ENCODE measurements at regions not wholly inside any gene's neighbourhood (a gene's known extent, or its start where the extent isn't known, plus 50 kb on each side); places are given as distances from the start of the nearest gene placed in this dataset.

GRCh38 chr13:82036602-82037001 lies 1695.7 kb upstream of the SPRY2 start:
- POLR2A ChIA-PET (ENCODE audit: unreplicated experiment), result no interaction called here
- ATAC-seq (no peak), DNase-seq (no peak)

GRCh38 chr13:82011355-82011754 lies 1670.4 kb upstream of the SPRY2 start:
- intact Hi-C loops (cut with micrococcal nuclease), result no loop called here
- ATAC-seq, result no peak
- TF ChIP-seq EZH2phosphoT487 (IDR thresholded peaks at IDR 0.05; ENCODE audit: borderline replicate concordance, low read length) (no peak), EZH2 (IDR thresholded peaks at IDR 0.05; ENCODE audit: low read length, unreplicated experiment) (no peak), CTCF (conservative IDR thresholded peaks at IDR 0.05; ENCODE audit: low read depth, low read length) (no peak)

More at GRCh38 chr13:82036602-82037001, 1695.7 kb upstream of the SPRY2 start:
- no peaks in the 10 kb centered on the region for H3F3A ChIP-seq (ENCODE audit: low read length, unreplicated experiment)
- H3K36me3 ChIP-seq (ENCODE audit: low read depth, low read length), result no peaks in the 10 kb centered on the region
- no peaks in the 10 kb centered on the region for H3K27me3 ChIP-seq (ENCODE audit: low read length)
- no peaks in the 10 kb centered on the region for H3K4me1 ChIP-seq (ENCODE audit: insufficient read depth, low read length)
- H3K9me3 ChIP-seq (ENCODE audit: low read length), result no peaks in the 10 kb centered on the region
- BruUV-seq (replicated peaks), result no TSS peak
- H3K9me2 ChIP-seq (replicated peaks; ENCODE audit: low read length), result no peaks in the 10 kb centered on the region
- CTCF ChIA-PET, result no interaction called here
- no peaks in the 10 kb centered on the region for H4K20me1 ChIP-seq (ENCODE audit: low read length)
- no peaks in the 10 kb centered on the region for H3K79me2 ChIP-seq (ENCODE audit: low read length)
- no peak overlapping the region for H3K4me2 ChIP-seq (ENCODE audit: low read length)
- H2AFZ ChIP-seq (ENCODE audit: low read length), result no peak overlapping the region
- H3K9ac ChIP-seq (ENCODE audit: low read length), result no peak overlapping the region
- no peak overlapping the region for H3K4me3 ChIP-seq (ENCODE audit: low read length)
- intact Hi-C loops (cut with micrococcal nuclease), result no loop called here
- H3K27ac ChIP-seq (ENCODE audit: low read length), result no peak overlapping the region
- TF ChIP-seq EZH2phosphoT487 (IDR thresholded peaks at IDR 0.05; ENCODE audit: borderline replicate concordance, low read length) (no peak), CTCF (conservative IDR thresholded peaks at IDR 0.05; ENCODE audit: low read depth, low read length) (no peak), EZH2 (IDR thresholded peaks at IDR 0.05; ENCODE audit: low read length, unreplicated experiment) (no peak)

GRCh38 chr13:82010780-82011179 lies 1669.9 kb upstream of the SPRY2 start:
- ATAC-seq, result peak; percentile 94
- ChIA-PET CTCF (no interaction called here), POLR2A (ENCODE audit: unreplicated experiment) (no interaction called here)
- no peaks in the 10 kb centered on the region for H3K4me1 ChIP-seq (ENCODE audit: insufficient read depth, low read length)
- no peaks in the 10 kb centered on the region for H3F3A ChIP-seq (ENCODE audit: low read length, unreplicated experiment)
- no peaks in the 10 kb centered on the region for H3K9me2 ChIP-seq (replicated peaks; ENCODE audit: low read length)
- no TSS peak for BruUV-seq (replicated peaks)
- TF ChIP-seq EZH2phosphoT487 (IDR thresholded peaks at IDR 0.05; ENCODE audit: borderline replicate concordance, low read length) (no peak), CTCF (conservative IDR thresholded peaks at IDR 0.05; ENCODE audit: low read depth, low read length) (no peak), EZH2 (IDR thresholded peaks at IDR 0.05; ENCODE audit: low read length, unreplicated experiment) (no peak)
- no peak overlapping the region for H3K4me3 ChIP-seq (ENCODE audit: low read length)
- no peaks in the 10 kb centered on the region for H3K79me2 ChIP-seq (ENCODE audit: low read length)
- no peak overlapping the region for H2AFZ ChIP-seq (ENCODE audit: low read length)
- intact Hi-C loops (cut with micrococcal nuclease), result no loop called here
- peak; percentile 20 for DNase-seq
- no peak overlapping the region for H3K27ac ChIP-seq (ENCODE audit: low read length)
- H4K20me1 ChIP-seq (ENCODE audit: low read length), result no peaks in the 10 kb centered on the region
- no peaks in the 10 kb centered on the region for H3K27me3 ChIP-seq (ENCODE audit: low read length)
- no peak overlapping the region for H3K9ac ChIP-seq (ENCODE audit: low read length)
- no peaks in the 10 kb centered on the region for H3K36me3 ChIP-seq (ENCODE audit: low read depth, low read length)
- no peaks in the 10 kb centered on the region for H3K9me3 ChIP-seq (ENCODE audit: low read length)
- H3K4me2 ChIP-seq (ENCODE audit: low read length), result no peak overlapping the region

More at GRCh38 chr13:82011355-82011754, 1670.4 kb upstream of the SPRY2 start:
- H3K27ac ChIP-seq (ENCODE audit: low read length), result no peak overlapping the region
- no peak for DNase-seq
- H3K4me3 ChIP-seq (ENCODE audit: low read length), result no peak overlapping the region
- no peaks in the 10 kb centered on the region for H3K36me3 ChIP-seq (ENCODE audit: low read depth, low read length)
- H3K9me3 ChIP-seq (ENCODE audit: low read length), result no peaks in the 10 kb centered on the region
- no peak overlapping the region for H3K4me2 ChIP-seq (ENCODE audit: low read length)
- no peaks in the 10 kb centered on the region for H4K20me1 ChIP-seq (ENCODE audit: low read length)
- H3K4me1 ChIP-seq (ENCODE audit: insufficient read depth, low read length), result no peaks in the 10 kb centered on the region
- H3K79me2 ChIP-seq (ENCODE audit: low read length), result no peaks in the 10 kb centered on the region
- no peaks in the 10 kb centered on the region for H3F3A ChIP-seq (ENCODE audit: low read length, unreplicated experiment)
- POLR2A ChIA-PET (ENCODE audit: unreplicated experiment), result no interaction called here
- no peak overlapping the region for H3K9ac ChIP-seq (ENCODE audit: low read length)
- CTCF ChIA-PET, result no interaction called here
- BruUV-seq (replicated peaks), result no TSS peak
- no peaks in the 10 kb centered on the region for H3K9me2 ChIP-seq (replicated peaks; ENCODE audit: low read length)
- H3K27me3 ChIP-seq (ENCODE audit: low read length), result no peaks in the 10 kb centered on the region
- H2AFZ ChIP-seq (ENCODE audit: low read length), result no peak overlapping the region
